ENCODE measurements at regions not wholly inside any gene's neighbourhood (a gene's known extent, or its start where the extent isn't known, plus 50 kb on each side); places are given as distances from the start of the nearest gene placed in this dataset.

DNA sequence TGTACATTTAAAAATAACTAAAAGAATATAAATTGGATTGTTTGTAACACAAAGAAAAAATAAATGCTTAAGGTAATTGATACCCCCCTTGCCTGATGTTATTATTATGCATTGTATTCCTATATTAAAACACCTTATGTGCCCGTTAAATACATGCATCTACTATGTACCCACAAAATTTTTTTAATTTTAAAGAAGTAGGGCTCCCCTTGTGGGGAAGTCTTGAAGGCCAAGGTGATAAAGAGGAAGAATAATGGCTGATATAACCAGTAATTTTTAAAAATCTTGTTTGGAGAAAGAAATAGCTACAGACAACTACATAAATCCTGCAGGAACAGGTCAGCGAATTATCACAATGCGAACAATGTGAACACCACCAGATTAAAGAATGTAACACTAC is 451.7 kb upstream of the ARHGEF26 start:
- no peak overlapping the region for H2AFZ ChIP-seq (ENCODE audit: low read depth, low read length)
- dilution Hi-C loops (cut with MboI; ENCODE audit: extremely low pct_ligation_motif_present, low sequenced_read_pairs) (no loop called here), intact Hi-C loops (cut with micrococcal nuclease) (no loop called here)
- no peaks in the 10 kb centered on the region for H3K79me2 ChIP-seq (ENCODE audit: control insufficient read depth, insufficient read depth, low read length)
- FAIRE-seq (no peak), DNase-seq (ENCODE audit: low read depth, low spot score) (no peak)
- no peak overlapping the region for H3K9ac ChIP-seq (replicated peaks; ENCODE audit: extremely low read depth, insufficient read depth, low read length)
- H3K9me1 ChIP-seq (replicated peaks; ENCODE audit: control insufficient read depth, extremely low read depth, insufficient read depth, low read length), result no peaks in the 10 kb centered on the region
- H3K4me2 ChIP-seq (ENCODE audit: insufficient read depth, low read length), result no peak overlapping the region
- no peak overlapping the region for H3K4me3 ChIP-seq (replicated peaks in 1 of 3; ENCODE audit: insufficient read depth in 1 of 3, low read depth in 1 of 3, low read length in 3 of 3)
- peaks cover 0 to 2% of the 10 kb centered on the region in 2 experiments for H3K27me3 ChIP-seq (ENCODE audit: control insufficient read depth in 2 of 2, insufficient read depth in 2 of 2, low read length in 2 of 2)
- ChIA-PET CTCF (no interaction called here), POLR2A (no interaction called here)
- BruUV-seq (replicated peaks), result no TSS peak
- H3K4me1 ChIP-seq (ENCODE audit: control insufficient read depth, extremely low read depth, insufficient read depth, low read length), result no peaks in the 10 kb centered on the region
- H4K20me1 ChIP-seq (replicated peaks; ENCODE audit: control insufficient read depth, extremely low read depth, insufficient read depth, low read length), result no peaks in the 10 kb centered on the region
- no peak for TF ChIP-seq POLR2A (IDR thresholded peaks at IDR 0.05; ENCODE audit: low read depth, low read length)
- TF ChIP-seq POLR2AphosphoS5 (IDR thresholded peaks at IDR 0.05; ENCODE audit: insufficient read depth, low read depth, low read length), result no peak
- TF ChIP-seq JUN (IDR thresholded peaks at IDR 0.05; ENCODE audit: borderline replicate concordance, insufficient read depth, insufficient read length, low read depth), result no peak
- TF ChIP-seq MYC (IDR thresholded peaks at IDR 0.05; ENCODE audit: low read depth, low read length), result no peak
- no peak for TF ChIP-seq FOS (IDR thresholded peaks at IDR 0.05; ENCODE audit: borderline replicate concordance, insufficient read depth, low read length)
- TF ChIP-seq EZH2 (IDR thresholded peaks at IDR 0.05; ENCODE audit: borderline replicate concordance, low read depth, low read length, severe bottlenecking), result no peak
- TF ChIP-seq GATA2 (IDR thresholded peaks at IDR 0.05; ENCODE audit: insufficient read depth, insufficient read length, low read depth, low read length), result no peak
- TF ChIP-seq, protein P1, sequence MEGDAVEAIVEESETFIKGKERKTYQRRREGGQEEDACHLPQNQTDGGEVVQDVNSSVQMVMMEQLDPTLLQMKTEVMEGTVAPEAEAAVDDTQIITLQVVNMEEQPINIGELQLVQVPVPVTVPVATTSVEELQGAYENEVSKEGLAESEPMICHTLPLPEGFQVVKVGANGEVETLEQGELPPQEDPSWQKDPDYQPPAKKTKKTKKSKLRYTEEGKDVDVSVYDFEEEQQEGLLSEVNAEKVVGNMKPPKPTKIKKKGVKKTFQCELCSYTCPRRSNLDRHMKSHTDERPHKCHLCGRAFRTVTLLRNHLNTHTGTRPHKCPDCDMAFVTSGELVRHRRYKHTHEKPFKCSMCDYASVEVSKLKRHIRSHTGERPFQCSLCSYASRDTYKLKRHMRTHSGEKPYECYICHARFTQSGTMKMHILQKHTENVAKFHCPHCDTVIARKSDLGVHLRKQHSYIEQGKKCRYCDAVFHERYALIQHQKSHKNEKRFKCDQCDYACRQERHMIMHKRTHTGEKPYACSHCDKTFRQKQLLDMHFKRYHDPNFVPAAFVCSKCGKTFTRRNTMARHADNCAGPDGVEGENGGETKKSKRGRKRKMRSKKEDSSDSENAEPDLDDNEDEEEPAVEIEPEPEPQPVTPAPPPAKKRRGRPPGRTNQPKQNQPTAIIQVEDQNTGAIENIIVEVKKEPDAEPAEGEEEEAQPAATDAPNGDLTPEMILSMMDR (IDR thresholded peaks at IDR 0.05; ENCODE audit: extremely low read depth in 1 of 2, insufficient read depth in 1 of 2, low read depth in 1 of 2, low read length in 2 of 2), result no peak
- TF ChIP-seq, protein P2, sequence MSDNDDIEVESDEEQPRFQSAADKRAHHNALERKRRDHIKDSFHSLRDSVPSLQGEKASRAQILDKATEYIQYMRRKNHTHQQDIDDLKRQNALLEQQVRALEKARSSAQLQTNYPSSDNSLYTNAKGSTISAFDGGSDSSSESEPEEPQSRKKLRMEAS (IDR thresholded peaks at IDR 0.05; ENCODE audit: insufficient read depth, insufficient read length), result no peak
- H3K36me3 ChIP-seq (ENCODE audit: control insufficient read depth in 2 of 2, extremely low read depth in 1 of 2, insufficient read depth in 2 of 2, low read length in 2 of 2), result no peaks in the 10 kb centered on the region
- no peaks in the 10 kb centered on the region for H3K9me3 ChIP-seq (replicated peaks; ENCODE audit: control insufficient read depth, insufficient read depth, low read length)
- no peak overlapping the region for H3K27ac ChIP-seq (ENCODE audit: insufficient read depth, low read depth, low read length)
